ENCODE measurements at regions not wholly inside any gene's neighbourhood (a gene's known extent, or its start where the extent isn't known, plus 50 kb on each side); places are given as distances from the start of the nearest gene placed in this dataset.
"Not testable (repeated sequence)": the region's sequence is repeated elsewhere in the genome, so short reads cannot be mapped to it uniquely, and the experiment has no call there.

DNA sequence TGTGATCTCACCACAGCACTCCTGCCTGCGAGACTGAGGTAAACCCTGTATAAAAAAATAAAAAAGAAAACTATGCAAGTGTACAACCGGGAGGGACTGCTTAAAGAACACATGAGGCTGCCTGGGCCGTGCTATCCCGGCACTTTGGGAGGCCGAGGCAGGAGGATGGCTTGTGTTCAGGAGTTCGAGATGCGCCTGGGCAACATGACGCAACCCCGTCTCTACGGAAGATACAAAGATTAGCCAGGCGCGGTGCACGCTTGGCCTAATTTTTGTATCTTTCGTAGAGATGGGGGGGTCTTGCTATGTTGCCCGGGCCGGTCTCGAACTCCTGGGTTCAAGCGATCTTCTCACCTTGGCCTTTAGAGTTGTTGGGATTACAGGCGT, 75.2 kb upstream of the ERV3-1 start:
- H3K36me3 Mint-ChIP-seq; H3K9me3 ChIP-seq (ENCODE audit: control insufficient read depth in 1 of 2, low read length in 2 of 2); CTCF ChIA-PET (ENCODE audit: partially characterized antibody); DNase-seq; H3K27me3 ChIP-seq (ENCODE audit: insufficient read depth, low read length); H3K27me3 Mint-ChIP-seq; H3K36me3 ChIP-seq (ENCODE audit: insufficient read depth, low read length); H3K9me3 Mint-ChIP-seq; H3K4me1 ChIP-seq (ENCODE audit: insufficient read depth, low read length): not testable (repeated sequence)
- POLR2A ChIA-PET (ENCODE audit: partially characterized antibody) = interaction anchor here (1.5 to 2.0 kb wide), 2 partner anchors 43 to 75 kb away, joined by 11 to 15 read pairs; partner anchors contain the start of gene ERV3-1
- Histone ChIP-seq H3K27ac (ENCODE audit: low read depth, low read length) (peak overlapping the region; percentile 70), H3K4me3 (ENCODE audit: low read length in 2 of 2) (peak overlapping the region in 1 of 2 donors; percentile 70)
- Mint-ChIP-seq H3K27ac (peak overlapping the region; percentile 91 to 98 (median 95)), H3K4me1 (peaks cover 2 to 11% (median 6%) of the 10 kb centered on the region in 4 donors), H3K4me3 (peak overlapping the region; percentile 89 to 93 (median 91))
- intact Hi-C loops (cut with micrococcal nuclease) = loop anchor here (1.0 to 5.0 kb wide), 3 partner anchors 43 to 289 kb away; partner anchors contain the start of genes ERV3-1 and ZNF138

DNA sequence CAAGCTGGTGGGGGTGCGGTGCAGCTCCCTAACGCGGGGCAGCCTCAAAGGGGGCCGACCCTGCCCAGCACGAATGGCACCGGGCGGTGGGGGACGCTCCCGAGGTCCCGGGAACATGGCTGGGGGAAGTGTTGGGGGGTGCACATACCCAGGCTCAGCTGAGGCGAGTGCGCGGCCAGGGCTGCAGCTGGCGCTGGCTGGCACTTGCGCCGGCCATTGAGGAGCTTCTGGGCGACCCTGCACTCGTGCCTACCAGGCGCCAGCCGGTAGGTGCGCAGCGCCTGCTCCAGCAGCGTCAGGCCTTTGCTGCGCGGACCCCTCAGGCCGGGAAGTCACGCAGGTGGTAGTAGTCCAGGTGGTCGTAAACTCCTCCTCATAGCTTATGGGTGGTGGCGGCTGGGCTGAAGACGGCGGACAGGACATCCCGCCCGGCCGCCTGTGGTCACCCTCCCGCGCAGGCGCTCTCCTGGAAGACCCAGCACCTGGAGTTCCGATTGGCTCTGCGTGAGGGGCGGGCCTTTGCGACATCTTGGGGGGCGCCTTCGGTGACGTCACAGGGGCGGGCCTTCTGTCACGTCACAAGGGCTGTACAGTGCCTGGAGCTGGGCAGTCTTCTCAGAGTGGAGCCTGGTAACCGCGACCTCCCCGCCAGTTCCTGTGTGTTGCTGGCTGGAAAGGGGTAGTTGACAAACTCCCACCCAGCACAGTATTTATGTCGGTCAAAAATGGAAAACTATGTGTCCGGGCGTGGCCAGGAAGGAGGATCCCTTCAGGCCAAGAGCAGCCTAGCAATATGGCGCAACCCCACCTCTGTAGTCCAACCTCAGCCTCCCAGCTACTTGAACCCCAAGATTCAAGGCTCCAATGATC, 74.5 kb upstream of the ERV3-1 start:
- not testable (repeated sequence) for H3K9me3 Mint-ChIP-seq

DNA sequence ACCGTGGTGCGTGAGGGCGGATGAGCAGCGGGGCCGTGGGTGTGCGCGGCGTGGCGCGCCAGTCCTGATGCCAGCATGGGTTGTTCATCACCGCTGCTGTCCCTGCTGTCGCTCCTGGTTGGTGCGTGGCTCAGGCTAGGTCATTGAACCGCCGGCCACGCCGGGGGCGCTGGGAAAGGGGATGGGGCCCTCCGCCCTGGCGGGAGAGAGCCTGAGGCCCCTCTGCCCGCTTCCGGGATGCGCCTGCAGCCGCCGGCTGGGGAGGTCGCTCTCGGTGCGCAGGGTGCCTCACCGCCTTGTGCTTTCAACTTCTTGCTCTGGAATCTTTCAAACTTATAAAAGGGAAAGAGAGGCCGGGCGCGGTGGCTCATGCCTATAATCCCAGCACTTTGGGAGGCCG, 68.5 kb upstream of the ERV3-1 start:
- CTCF ChIA-PET (ENCODE audit: partially characterized antibody); H3K4me1 Mint-ChIP-seq; DNase-seq; H3K27me3 Mint-ChIP-seq; H3K27me3 ChIP-seq (ENCODE audit: insufficient read depth, low read length); POLR2A ChIA-PET (ENCODE audit: partially characterized antibody); H3K4me3 Mint-ChIP-seq; H3K27ac Mint-ChIP-seq; intact Hi-C loops (cut with micrococcal nuclease); H3K9me3 Mint-ChIP-seq; H3K36me3 ChIP-seq (ENCODE audit: insufficient read depth, low read length); H3K4me3 ChIP-seq (ENCODE audit: low read length in 2 of 2); H3K4me1 ChIP-seq (ENCODE audit: insufficient read depth, low read length); H3K27ac ChIP-seq (ENCODE audit: low read depth, low read length); H3K9me3 ChIP-seq (ENCODE audit: control insufficient read depth in 1 of 2, low read length in 2 of 2): not testable (repeated sequence)
- peaks cover 12 to 18% of the 10 kb centered on the region in 2 donors for H3K36me3 Mint-ChIP-seq

More for the DNA sequence above, 74.5 kb upstream of the ERV3-1 start:
- H3K36me3 ChIP-seq (ENCODE audit: insufficient read depth, low read length); H3K27me3 ChIP-seq (ENCODE audit: insufficient read depth, low read length); H3K9me3 ChIP-seq (ENCODE audit: control insufficient read depth in 1 of 2, low read length in 2 of 2); H3K4me1 ChIP-seq (ENCODE audit: insufficient read depth, low read length); H3K36me3 Mint-ChIP-seq; CTCF ChIA-PET (ENCODE audit: partially characterized antibody); H3K27me3 Mint-ChIP-seq: not testable (repeated sequence)
- Mint-ChIP-seq H3K4me1 (peaks cover 2 to 11% (median 6%) of the 10 kb centered on the region in 4 donors), H3K4me3 (peak overlapping the region; percentile 89 to 93 (median 91)), H3K27ac (peak overlapping the region; percentile 91 to 98 (median 95))
- intact Hi-C loops (cut with micrococcal nuclease) = loop anchor here (1.0 to 5.0 kb wide), 3 partner anchors 43 to 289 kb away; partner anchors contain the start of genes ERV3-1 and ZNF138
- POLR2A ChIA-PET (ENCODE audit: partially characterized antibody) = interaction anchor here (1.5 to 2.0 kb wide), 2 partner anchors 43 to 75 kb away, joined by 11 to 15 read pairs; partner anchors contain the start of gene ERV3-1
- peak overlapping the region in 1 of 2 donors; percentile 70 for H3K4me3 ChIP-seq (ENCODE audit: low read length in 2 of 2)
- H3K27ac ChIP-seq (ENCODE audit: low read depth, low read length) = peak overlapping the region; percentile 70
- peak; percentile 86 to 89 (median 88) for DNase-seq

DNA sequence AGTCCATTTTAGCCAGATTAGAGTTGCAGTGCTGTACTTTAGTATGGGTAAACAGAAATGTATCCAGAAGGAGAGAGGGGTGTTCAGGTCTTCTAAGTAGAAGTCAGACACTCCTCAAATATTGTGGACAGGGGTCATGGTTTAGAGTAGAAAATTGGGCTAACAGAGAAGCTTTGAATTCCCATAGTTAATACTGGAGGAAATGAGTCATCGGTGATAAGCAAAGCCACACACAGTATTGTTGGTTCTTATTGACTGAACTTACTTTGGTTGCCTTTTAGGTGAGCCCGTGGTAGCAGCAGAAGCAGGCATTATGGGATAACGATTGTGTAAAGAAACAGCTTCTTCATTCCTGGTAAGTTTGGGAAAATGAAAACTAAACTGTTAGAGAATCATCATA, 66.7 kb upstream of the ERV3-1 start:
- intact Hi-C loops (cut with micrococcal nuclease); H3K27ac ChIP-seq (ENCODE audit: low read depth, low read length); CTCF ChIA-PET (ENCODE audit: partially characterized antibody); H3K4me3 Mint-ChIP-seq; H3K9me3 ChIP-seq (ENCODE audit: control insufficient read depth in 1 of 2, low read length in 2 of 2); H3K27me3 Mint-ChIP-seq; POLR2A ChIA-PET (ENCODE audit: partially characterized antibody); H3K36me3 ChIP-seq (ENCODE audit: insufficient read depth, low read length); H3K9me3 Mint-ChIP-seq; H3K4me1 Mint-ChIP-seq; H3K4me1 ChIP-seq (ENCODE audit: insufficient read depth, low read length); H3K4me3 ChIP-seq (ENCODE audit: low read length in 2 of 2); DNase-seq; H3K27me3 ChIP-seq (ENCODE audit: insufficient read depth, low read length): not testable (repeated sequence)
- peaks cover 16 to 22% of the 10 kb centered on the region in 2 donors for H3K36me3 Mint-ChIP-seq
- peak overlapping the region in 1 of 7 donors; percentile 25 for H3K27ac Mint-ChIP-seq

DNA sequence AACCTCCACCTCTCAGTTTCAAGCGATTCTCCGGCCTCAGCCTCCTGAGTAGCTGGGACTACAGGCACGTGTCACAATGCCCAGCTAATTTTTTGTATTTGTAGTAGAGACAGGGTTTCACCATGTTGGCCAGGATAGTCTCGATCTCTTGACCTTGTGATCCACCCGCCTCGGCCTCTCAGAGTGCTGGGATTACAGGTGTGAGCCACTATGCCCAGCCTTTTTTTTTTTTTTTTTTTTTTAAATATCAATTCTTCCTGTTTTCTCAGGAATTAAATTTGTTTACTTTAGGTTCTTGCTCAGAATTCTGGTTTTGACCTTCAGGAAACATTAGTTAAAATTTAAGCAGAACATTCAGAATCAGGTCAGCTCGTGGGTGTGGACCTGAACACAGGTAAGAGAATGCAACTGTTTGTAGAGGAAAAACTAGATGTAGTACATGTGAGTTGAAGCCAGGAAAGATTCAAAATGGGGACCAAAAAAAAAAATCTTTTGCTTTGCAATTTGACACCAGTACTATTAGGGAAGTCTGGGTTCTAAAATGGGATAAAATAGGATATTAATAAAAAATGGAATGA, 65.5 kb upstream of the ERV3-1 start:
- H3K27me3 ChIP-seq (ENCODE audit: insufficient read depth, low read length); H3K27ac ChIP-seq (ENCODE audit: low read depth, low read length); H3K36me3 ChIP-seq (ENCODE audit: insufficient read depth, low read length); H3K9me3 Mint-ChIP-seq; H3K4me3 ChIP-seq (ENCODE audit: low read length in 2 of 2); H3K4me1 ChIP-seq (ENCODE audit: insufficient read depth, low read length); H3K4me1 Mint-ChIP-seq; DNase-seq; H3K4me3 Mint-ChIP-seq; H3K9me3 ChIP-seq (ENCODE audit: control insufficient read depth in 1 of 2, low read length in 2 of 2); POLR2A ChIA-PET (ENCODE audit: partially characterized antibody); H3K27me3 Mint-ChIP-seq; intact Hi-C loops (cut with micrococcal nuclease); CTCF ChIA-PET (ENCODE audit: partially characterized antibody): not testable (repeated sequence)
- Mint-ChIP-seq H3K27ac (peak overlapping the region in 2 of 7 donors; percentile 13 to 68), H3K36me3 (peaks cover 13 to 20% of the 10 kb centered on the region in 2 donors)

DNA sequence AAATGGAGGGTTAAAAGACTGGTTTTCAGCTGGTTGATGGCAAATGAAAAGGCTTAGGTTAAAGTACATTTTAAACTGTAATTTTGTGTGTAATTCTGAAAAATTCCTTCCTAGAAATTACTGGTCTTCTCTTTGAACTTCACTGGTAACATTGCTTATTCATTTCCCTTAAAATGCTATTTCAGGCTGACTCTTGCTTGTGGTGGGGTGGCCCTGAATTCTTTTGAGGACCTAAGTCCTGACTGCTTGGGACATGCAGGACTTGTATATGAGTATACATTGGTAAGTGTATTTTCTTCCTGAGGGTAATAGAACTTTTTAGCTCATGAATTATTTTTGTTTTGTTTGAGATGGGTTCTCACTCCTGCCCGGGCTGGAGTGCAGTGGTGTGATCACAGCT, 63.0 kb upstream of the ERV3-1 start:
- H3K4me1 Mint-ChIP-seq; H3K27me3 ChIP-seq (ENCODE audit: insufficient read depth, low read length); POLR2A ChIA-PET (ENCODE audit: partially characterized antibody); H3K27me3 Mint-ChIP-seq; H3K27ac Mint-ChIP-seq; H3K4me3 ChIP-seq (ENCODE audit: low read length in 2 of 2); H3K4me1 ChIP-seq (ENCODE audit: insufficient read depth, low read length); CTCF ChIA-PET (ENCODE audit: partially characterized antibody); DNase-seq; H3K36me3 ChIP-seq (ENCODE audit: insufficient read depth, low read length); intact Hi-C loops (cut with micrococcal nuclease); H3K9me3 Mint-ChIP-seq; H3K4me3 Mint-ChIP-seq; H3K9me3 ChIP-seq (ENCODE audit: control insufficient read depth in 1 of 2, low read length in 2 of 2); H3K27ac ChIP-seq (ENCODE audit: low read depth, low read length): not testable (repeated sequence)
- H3K36me3 Mint-ChIP-seq = peaks cover 16 to 26% of the 10 kb centered on the region in 2 donors

DNA sequence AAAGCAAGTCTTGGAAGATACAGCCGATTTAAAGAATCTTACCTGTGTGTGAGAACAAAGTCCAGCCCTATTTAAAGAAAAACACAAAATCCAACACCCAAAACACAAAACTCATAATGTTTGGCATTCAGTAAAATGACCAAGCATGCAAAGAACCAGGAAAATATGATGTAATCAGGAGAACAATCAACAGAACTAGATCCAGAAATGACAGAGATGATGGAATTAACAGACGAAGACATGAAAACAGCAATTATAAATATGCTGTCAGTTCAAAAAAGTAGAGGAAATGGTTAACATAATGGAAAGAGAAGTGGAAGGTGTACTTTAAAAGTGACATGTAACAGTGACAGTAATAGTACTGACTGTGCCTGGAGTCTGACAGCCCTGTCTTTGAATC, 56.1 kb upstream of the ERV3-1 start:
- DNase-seq; H3K4me3 Mint-ChIP-seq; H3K27ac ChIP-seq (ENCODE audit: low read depth, low read length); H3K36me3 ChIP-seq (ENCODE audit: insufficient read depth, low read length); H3K9me3 ChIP-seq (ENCODE audit: control insufficient read depth in 1 of 2, low read length in 2 of 2); H3K27me3 ChIP-seq (ENCODE audit: insufficient read depth, low read length); H3K4me3 ChIP-seq (ENCODE audit: low read length in 2 of 2); POLR2A ChIA-PET (ENCODE audit: partially characterized antibody); CTCF ChIA-PET (ENCODE audit: partially characterized antibody); H3K9me3 Mint-ChIP-seq; intact Hi-C loops (cut with micrococcal nuclease); H3K4me1 ChIP-seq (ENCODE audit: insufficient read depth, low read length); H3K27me3 Mint-ChIP-seq: not testable (repeated sequence)
- H3K4me1 Mint-ChIP-seq = peaks cover 3 to 11% (median 6%) of the 10 kb centered on the region in 4 donors
- peaks cover 4 to 10% of the 10 kb centered on the region in 2 donors for H3K36me3 Mint-ChIP-seq
- H3K27ac Mint-ChIP-seq = peak overlapping the region in 1 of 7 donors; percentile 8

All from CD4-positive, alpha-beta memory T cell (primary cell).